ENCODE measurements at regions not wholly inside any gene's neighbourhood (a gene's known extent, or its start where the extent isn't known, plus 50 kb on each side); places are given as distances from the start of the nearest gene placed in this dataset.

GRCh38 chr2:118634876-118635275 lies 212.6 kb downstream of the EN1 start:
- Histone ChIP-seq H3K79me1 (replicated peaks; ENCODE audit: low read length, poor library complexity, severe bottlenecking) (no peaks in the 10 kb centered on the region), H3K27me3 (ENCODE audit: control insufficient read depth in 1 of 2, insufficient read depth in 1 of 2, low read length in 2 of 2) (peaks cover 0 to 24% of the 10 kb centered on the region in 2 experiments), H4K91ac (ENCODE audit: low read length) (no peak overlapping the region), H2BK5ac (ENCODE audit: low read depth, low read length, poor library complexity, severe bottlenecking) (no peak overlapping the region), H3K23ac (ENCODE audit: low read length in 2 of 2) (no peak overlapping the region), H3K4me3 (ENCODE audit: insufficient read depth in 1 of 2, low read depth in 1 of 2, low read length in 2 of 2) (no peak overlapping the region), H3K18ac (ENCODE audit: low read depth in 1 of 2, low read length in 2 of 2) (no peak overlapping the region), H2BK12ac (ENCODE audit: low read length in 2 of 2) (no peak overlapping the region), H3K36me3 (ENCODE audit: control insufficient read depth in 1 of 2, insufficient read depth in 2 of 2, low read depth in 1 of 2, low read length in 2 of 2) (no peaks in the 10 kb centered on the region), H3K4me1 (ENCODE audit: control insufficient read depth, insufficient read depth, low read depth, low read length) (no peaks in the 10 kb centered on the region), H2AK5ac (ENCODE audit: low read length, severe bottlenecking) (no peak overlapping the region), H3K4me2 (ENCODE audit: low read length, poor library complexity, severe bottlenecking) (no peak overlapping the region), H3K27ac (ENCODE audit: low read length, poor library complexity, severe bottlenecking) (no peak overlapping the region), H3K14ac (ENCODE audit: low read length in 2 of 2) (no peak overlapping the region), H2BK15ac (ENCODE audit: low read depth, poor library complexity, severe bottlenecking) (no peak overlapping the region), H3K4ac (ENCODE audit: low read depth in 1 of 2, low read length in 2 of 2) (no peak overlapping the region), H4K8ac (ENCODE audit: low read length) (no peak overlapping the region), H2AFZ (ENCODE audit: low read depth, low read length) (no peak overlapping the region), H3K9ac (ENCODE audit: low read length) (no peak overlapping the region), H2BK120ac (ENCODE audit: low read depth, low read length) (no peak overlapping the region), H3K9me3 (ENCODE audit: control insufficient read depth, low read length) (no peaks in the 10 kb centered on the region)
- no peak for DNase-seq
- WGBS: 67% methylated on average over 3 of the region's 3 CpGs

- H3K27ac ChIP-seq (ENCODE audit: low read length, poor library complexity, severe bottlenecking): no peak overlapping the region
- no peaks in the 10 kb centered on the region for H3K79me1 ChIP-seq (replicated peaks; ENCODE audit: low read length, poor library complexity, severe bottlenecking)
- no peaks in the 10 kb centered on the region for H3K36me3 ChIP-seq (ENCODE audit: control insufficient read depth in 1 of 2, insufficient read depth in 2 of 2, low read depth in 1 of 2, low read length in 2 of 2)
- H3K9me3 ChIP-seq (ENCODE audit: control insufficient read depth, low read length): no peaks in the 10 kb centered on the region
- no peak overlapping the region for H3K4ac ChIP-seq (ENCODE audit: low read depth in 1 of 2, low read length in 2 of 2)
- peaks cover 0 to 24% of the 10 kb centered on the region in 2 experiments for H3K27me3 ChIP-seq (ENCODE audit: control insufficient read depth in 1 of 2, insufficient read depth in 1 of 2, low read length in 2 of 2)
- no peak overlapping the region for H4K91ac ChIP-seq (ENCODE audit: low read length)
- H3K18ac ChIP-seq (ENCODE audit: low read depth in 1 of 2, low read length in 2 of 2): no peak overlapping the region
- no peak for DNase-seq
- H4K8ac ChIP-seq (ENCODE audit: low read length): no peak overlapping the region
- no peak overlapping the region for H2BK120ac ChIP-seq (ENCODE audit: low read depth, low read length)
- no peak overlapping the region for H2AK5ac ChIP-seq (ENCODE audit: low read length, severe bottlenecking)
- no peak overlapping the region for H3K14ac ChIP-seq (ENCODE audit: low read length in 2 of 2)
- no peak overlapping the region for H2BK12ac ChIP-seq (ENCODE audit: low read length in 2 of 2)
- H3K9ac ChIP-seq (ENCODE audit: low read length): no peak overlapping the region
- H2AFZ ChIP-seq (ENCODE audit: low read depth, low read length): no peak overlapping the region
- no peak overlapping the region for H3K23ac ChIP-seq (ENCODE audit: low read length in 2 of 2)
- WGBS: 88% methylated on average over 9 of the region's 9 CpGs
- H2BK5ac ChIP-seq (ENCODE audit: low read depth, low read length, poor library complexity, severe bottlenecking): no peak overlapping the region
- H3K4me1 ChIP-seq (ENCODE audit: control insufficient read depth, insufficient read depth, low read depth, low read length): no peaks in the 10 kb centered on the region
- H3K4me3 ChIP-seq (ENCODE audit: insufficient read depth in 1 of 2, low read depth in 1 of 2, low read length in 2 of 2): no peak overlapping the region
- no peak overlapping the region for H2BK15ac ChIP-seq (ENCODE audit: low read depth, poor library complexity, severe bottlenecking)
- H3K4me2 ChIP-seq (ENCODE audit: low read length, poor library complexity, severe bottlenecking): no peak overlapping the region
Measured at GRCh38 chr2:118633371-118634018, 214.0 kb downstream of the EN1 start.

- Histone ChIP-seq H3K4me2 (ENCODE audit: low read length, poor library complexity, severe bottlenecking) (no peak overlapping the region), H3K18ac (ENCODE audit: low read depth in 1 of 2, low read length in 2 of 2) (no peak overlapping the region), H3K9me3 (ENCODE audit: control insufficient read depth, low read length) (no peaks in the 10 kb centered on the region), H2AK5ac (ENCODE audit: low read length, severe bottlenecking) (no peak overlapping the region), H3K36me3 (ENCODE audit: control insufficient read depth in 1 of 2, insufficient read depth in 2 of 2, low read depth in 1 of 2, low read length in 2 of 2) (no peaks in the 10 kb centered on the region), H4K8ac (ENCODE audit: low read length) (no peak overlapping the region), H4K91ac (ENCODE audit: low read length) (no peak overlapping the region), H3K4ac (ENCODE audit: low read depth in 1 of 2, low read length in 2 of 2) (no peak overlapping the region), H3K27me3 (ENCODE audit: control insufficient read depth in 1 of 2, insufficient read depth in 1 of 2, low read length in 2 of 2) (peaks cover 0 to 24% of the 10 kb centered on the region in 2 experiments), H2BK5ac (ENCODE audit: low read depth, low read length, poor library complexity, severe bottlenecking) (no peak overlapping the region), H2BK15ac (ENCODE audit: low read depth, poor library complexity, severe bottlenecking) (no peak overlapping the region), H3K4me3 (ENCODE audit: insufficient read depth in 1 of 2, low read depth in 1 of 2, low read length in 2 of 2) (no peak overlapping the region), H3K14ac (ENCODE audit: low read length in 2 of 2) (no peak overlapping the region), H3K9ac (ENCODE audit: low read length) (no peak overlapping the region), H3K23ac (ENCODE audit: low read length in 2 of 2) (no peak overlapping the region), H2BK12ac (ENCODE audit: low read length in 2 of 2) (no peak overlapping the region), H3K79me1 (replicated peaks; ENCODE audit: low read length, poor library complexity, severe bottlenecking) (no peaks in the 10 kb centered on the region), H2AFZ (ENCODE audit: low read depth, low read length) (no peak overlapping the region), H3K27ac (ENCODE audit: low read length, poor library complexity, severe bottlenecking) (no peak overlapping the region), H3K4me1 (ENCODE audit: control insufficient read depth, insufficient read depth, low read depth, low read length) (no peaks in the 10 kb centered on the region), H2BK120ac (ENCODE audit: low read depth, low read length) (no peak overlapping the region)
- 64% methylated on average over 5 of the region's 11 CpGs for WGBS
- DNase-seq: no peak
Measured at GRCh38 chr2:118632921-118633320, 214.5 kb downstream of the EN1 start.

DNA sequence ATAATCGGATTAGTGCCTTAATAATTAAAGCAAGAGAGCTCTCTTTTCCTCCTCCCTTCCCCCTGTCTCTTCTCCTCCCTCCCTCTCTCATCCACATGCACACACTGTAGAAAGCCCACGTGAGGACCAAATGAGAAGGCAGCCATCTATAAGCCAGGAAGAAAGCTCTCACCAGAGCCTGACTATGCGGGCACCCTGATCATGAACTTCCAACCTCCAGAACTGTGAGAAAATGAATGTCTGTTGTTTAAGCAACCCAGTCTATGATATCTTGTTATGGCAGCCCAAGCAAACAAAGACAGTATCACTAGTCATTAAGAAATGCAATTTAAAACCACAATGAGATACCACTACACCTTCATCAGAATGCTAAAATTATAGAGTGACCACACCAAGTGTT lies 220.3 kb downstream of the EN1 start:
- Histone ChIP-seq H3K18ac (ENCODE audit: low read depth in 1 of 2, low read length in 2 of 2) (no peak overlapping the region), H2BK5ac (ENCODE audit: low read depth, low read length, poor library complexity, severe bottlenecking) (no peak overlapping the region), H2AK5ac (ENCODE audit: low read length, severe bottlenecking) (no peak overlapping the region), H2AFZ (ENCODE audit: low read depth, low read length) (no peak overlapping the region), H3K23ac (ENCODE audit: low read length in 2 of 2) (no peak overlapping the region), H3K4me2 (ENCODE audit: low read length, poor library complexity, severe bottlenecking) (no peak overlapping the region), H3K36me3 (ENCODE audit: control insufficient read depth in 1 of 2, insufficient read depth in 2 of 2, low read depth in 1 of 2, low read length in 2 of 2) (no peaks in the 10 kb centered on the region), H3K4me1 (ENCODE audit: control insufficient read depth, insufficient read depth, low read depth, low read length) (no peaks in the 10 kb centered on the region), H2BK12ac (ENCODE audit: low read length in 2 of 2) (no peak overlapping the region), H2BK120ac (ENCODE audit: low read depth, low read length) (no peak overlapping the region), H3K9ac (ENCODE audit: low read length) (no peak overlapping the region), H2BK15ac (ENCODE audit: low read depth, poor library complexity, severe bottlenecking) (no peak overlapping the region), H3K4me3 (ENCODE audit: insufficient read depth in 1 of 2, low read depth in 1 of 2, low read length in 2 of 2) (no peak overlapping the region), H3K79me1 (replicated peaks; ENCODE audit: low read length, poor library complexity, severe bottlenecking) (no peaks in the 10 kb centered on the region), H4K8ac (ENCODE audit: low read length) (no peak overlapping the region), H3K27me3 (ENCODE audit: control insufficient read depth in 1 of 2, insufficient read depth in 1 of 2, low read length in 2 of 2) (peaks cover 0 to 3% of the 10 kb centered on the region in 2 experiments), H3K9me3 (ENCODE audit: control insufficient read depth, low read length) (no peaks in the 10 kb centered on the region), H3K14ac (ENCODE audit: low read length in 2 of 2) (no peak overlapping the region), H4K91ac (ENCODE audit: low read length) (no peak overlapping the region), H3K27ac (ENCODE audit: low read length, poor library complexity, severe bottlenecking) (no peak overlapping the region), H3K4ac (ENCODE audit: low read depth in 1 of 2, low read length in 2 of 2) (no peak overlapping the region)
- DNase-seq: no peak
- 82% methylated on average over 3 of the region's 3 CpGs for WGBS
